IMR-90 (cell line): ENCODE measurements at regions not wholly inside any gene's neighbourhood (a gene's known extent, or its start where the extent isn't known, plus 50 kb on each side); places are given as distances from the start of the nearest gene placed in this dataset.

Experiments
- CEBPB ChIP-seq: IDR thresholded peaks from 2 replicates; pipeline ENCODE4 v1.6.1; 2012; ENCODE audit warnings: low read depth, low read length, improper control_type of control experiment
- MAFK ChIP-seq: IDR thresholded peaks from 2 replicates; pipeline ENCODE4 v1.6.1; 2012; ENCODE audit warnings: low read depth, low read length, improper control_type of control experiment
- POLR2A ChIP-seq: IDR thresholded peaks from 2 replicates; pipeline ENCODE4 v1.6.1; 2012; ENCODE audit warnings: mild to moderate bottlenecking, low read depth, low read length
- RAD21 ChIP-seq: IDR thresholded peaks from 2 replicates; pipeline ENCODE4 v1.6.1; 2012; ENCODE audit warnings: low read length, improper control_type of control experiment
- RCOR1 ChIP-seq: IDR thresholded peaks from 2 replicates; pipeline ENCODE4 v1.6.1; 2012; ENCODE audit warnings: mild to moderate bottlenecking, low read length, improper control_type of control experiment; ENCODE audit not compliant: insufficient replicate concordance
- RFX5 ChIP-seq: IDR thresholded peaks from 2 replicates; pipeline ENCODE4 v1.8.0; 2012; ENCODE audit warnings: low read depth, mild to moderate bottlenecking, low read length, moderate library complexity
- TF ChIP-seq, protein P1 (sequence below): conservative IDR thresholded peaks from 2 replicates; pipeline ENCODE4 v1.5.1; 2012; ENCODE audit warnings: mild to moderate bottlenecking, low read depth, low read length, improper control_type of control experiment
- TF ChIP-seq, protein P2 (sequence below): fragments of 150-350 bp; IDR thresholded peaks from 2 replicates; pipeline ENCODE4 v1.6.1; 2017; ENCODE audit warnings: mild to moderate bottlenecking, antibody characterized with exemption, low read length, low read depth

DNA sequence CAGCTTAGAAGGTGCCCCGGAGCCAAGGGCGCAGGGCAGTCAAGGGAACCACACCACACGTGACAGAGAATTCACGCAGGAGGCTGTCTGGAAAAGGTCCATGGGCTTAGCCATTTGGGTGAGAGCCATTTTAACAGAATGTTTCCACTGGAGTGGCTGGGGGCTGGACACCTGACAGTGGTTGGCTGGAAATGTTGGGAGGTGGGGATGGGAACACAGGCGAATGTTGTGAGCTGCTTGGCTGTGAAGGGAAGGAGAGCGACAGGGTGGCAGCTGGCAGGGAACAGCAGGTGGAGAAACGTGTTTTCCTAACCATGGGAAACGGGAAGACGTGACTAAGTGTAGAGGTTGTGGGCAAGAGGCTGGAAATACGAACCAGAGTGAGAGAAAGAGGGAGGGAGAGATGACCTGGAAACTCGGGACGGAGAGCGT is 100.5 kb upstream of the ZNF32 start:
- TF ChIP-seq RAD21, result no peak
- no peak for TF ChIP-seq POLR2A
- TF ChIP-seq, protein P1, sequence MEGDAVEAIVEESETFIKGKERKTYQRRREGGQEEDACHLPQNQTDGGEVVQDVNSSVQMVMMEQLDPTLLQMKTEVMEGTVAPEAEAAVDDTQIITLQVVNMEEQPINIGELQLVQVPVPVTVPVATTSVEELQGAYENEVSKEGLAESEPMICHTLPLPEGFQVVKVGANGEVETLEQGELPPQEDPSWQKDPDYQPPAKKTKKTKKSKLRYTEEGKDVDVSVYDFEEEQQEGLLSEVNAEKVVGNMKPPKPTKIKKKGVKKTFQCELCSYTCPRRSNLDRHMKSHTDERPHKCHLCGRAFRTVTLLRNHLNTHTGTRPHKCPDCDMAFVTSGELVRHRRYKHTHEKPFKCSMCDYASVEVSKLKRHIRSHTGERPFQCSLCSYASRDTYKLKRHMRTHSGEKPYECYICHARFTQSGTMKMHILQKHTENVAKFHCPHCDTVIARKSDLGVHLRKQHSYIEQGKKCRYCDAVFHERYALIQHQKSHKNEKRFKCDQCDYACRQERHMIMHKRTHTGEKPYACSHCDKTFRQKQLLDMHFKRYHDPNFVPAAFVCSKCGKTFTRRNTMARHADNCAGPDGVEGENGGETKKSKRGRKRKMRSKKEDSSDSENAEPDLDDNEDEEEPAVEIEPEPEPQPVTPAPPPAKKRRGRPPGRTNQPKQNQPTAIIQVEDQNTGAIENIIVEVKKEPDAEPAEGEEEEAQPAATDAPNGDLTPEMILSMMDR, result no peak
- no peak for TF ChIP-seq CEBPB
- no peak for TF ChIP-seq MAFK
- no peak for TF ChIP-seq RFX5
- TF ChIP-seq, protein P2, sequence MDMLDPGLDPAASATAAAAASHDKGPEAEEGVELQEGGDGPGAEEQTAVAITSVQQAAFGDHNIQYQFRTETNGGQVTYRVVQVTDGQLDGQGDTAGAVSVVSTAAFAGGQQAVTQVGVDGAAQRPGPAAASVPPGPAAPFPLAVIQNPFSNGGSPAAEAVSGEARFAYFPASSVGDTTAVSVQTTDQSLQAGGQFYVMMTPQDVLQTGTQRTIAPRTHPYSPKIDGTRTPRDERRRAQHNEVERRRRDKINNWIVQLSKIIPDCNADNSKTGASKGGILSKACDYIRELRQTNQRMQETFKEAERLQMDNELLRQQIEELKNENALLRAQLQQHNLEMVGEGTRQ, result no peak
- TF ChIP-seq RCOR1, result no peak
